RWPE1 (cell line): ENCODE measurements at regions not wholly inside any gene's neighbourhood (a gene's known extent, or its start where the extent isn't known, plus 50 kb on each side); places are given as distances from the start of the nearest gene placed in this dataset.

Source experiments
- CTCF ChIA-PET: fragments of 350-600 bp; sonication (Branson Sonifier 250); formaldehyde crosslinking; extraction: SDS; loops from one replicate; lab custom pipeline; 2021; lab: Yijun Ruan, JAX
- POLR2A ChIA-PET: fragments of 400-600 bp; formaldehyde crosslinking; extraction: SDS; loops from one replicate; lab custom pipeline; 2020; ENCODE audit warnings: antibody characterized with exemption; ENCODE audit not compliant: low non-redundant PET; lab: Yijun Ruan, JAX
- DNase-seq: peaks from one replicate; pipeline ENCODE4 v3.0.0; 2012; ENCODE audit warnings: low spot score
- H3K27ac ChIP-seq: fragments of 450-650 bp; 2 replicates; pipeline ENCODE4 v1.5.1; 2017
- TF ChIP-seq, protein P1 (sequence below): fragments of 450-650 bp; conservative IDR thresholded peaks from 2 replicates; pipeline ENCODE4 v1.5.1; 2017; ENCODE audit warnings: low read depth, mild to moderate bottlenecking

DNA sequence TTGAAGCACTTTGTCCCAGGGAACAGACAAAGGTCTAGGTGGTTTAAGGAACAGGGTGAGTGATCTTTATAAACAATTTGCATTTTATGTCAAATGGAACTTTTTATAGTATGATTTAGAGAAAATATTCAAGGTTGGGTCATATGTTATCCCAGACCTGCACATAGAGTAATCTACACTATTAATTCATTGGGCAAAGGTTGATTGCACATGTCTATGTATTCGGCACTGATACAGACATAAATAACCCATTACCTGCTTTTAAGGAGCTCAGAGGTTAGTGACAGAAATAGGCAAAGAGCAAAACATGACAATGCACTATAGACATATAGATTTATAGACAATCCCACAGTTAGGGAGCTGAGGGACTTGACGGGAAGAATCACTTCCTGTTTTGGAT is 141.5 kb upstream of the UBASH3B start:
- DNase-seq: no peak
- H3K27ac ChIP-seq: no peak overlapping the region
- CTCF ChIA-PET: interaction anchor here (0.7 kb wide), 1 partner anchor 670 kb away, joined by 3 read pairs; no protein-coding TSS in a partner anchor
- TF ChIP-seq, protein P1, sequence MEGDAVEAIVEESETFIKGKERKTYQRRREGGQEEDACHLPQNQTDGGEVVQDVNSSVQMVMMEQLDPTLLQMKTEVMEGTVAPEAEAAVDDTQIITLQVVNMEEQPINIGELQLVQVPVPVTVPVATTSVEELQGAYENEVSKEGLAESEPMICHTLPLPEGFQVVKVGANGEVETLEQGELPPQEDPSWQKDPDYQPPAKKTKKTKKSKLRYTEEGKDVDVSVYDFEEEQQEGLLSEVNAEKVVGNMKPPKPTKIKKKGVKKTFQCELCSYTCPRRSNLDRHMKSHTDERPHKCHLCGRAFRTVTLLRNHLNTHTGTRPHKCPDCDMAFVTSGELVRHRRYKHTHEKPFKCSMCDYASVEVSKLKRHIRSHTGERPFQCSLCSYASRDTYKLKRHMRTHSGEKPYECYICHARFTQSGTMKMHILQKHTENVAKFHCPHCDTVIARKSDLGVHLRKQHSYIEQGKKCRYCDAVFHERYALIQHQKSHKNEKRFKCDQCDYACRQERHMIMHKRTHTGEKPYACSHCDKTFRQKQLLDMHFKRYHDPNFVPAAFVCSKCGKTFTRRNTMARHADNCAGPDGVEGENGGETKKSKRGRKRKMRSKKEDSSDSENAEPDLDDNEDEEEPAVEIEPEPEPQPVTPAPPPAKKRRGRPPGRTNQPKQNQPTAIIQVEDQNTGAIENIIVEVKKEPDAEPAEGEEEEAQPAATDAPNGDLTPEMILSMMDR: no peak
- POLR2A ChIA-PET: no interaction called here

DNA sequence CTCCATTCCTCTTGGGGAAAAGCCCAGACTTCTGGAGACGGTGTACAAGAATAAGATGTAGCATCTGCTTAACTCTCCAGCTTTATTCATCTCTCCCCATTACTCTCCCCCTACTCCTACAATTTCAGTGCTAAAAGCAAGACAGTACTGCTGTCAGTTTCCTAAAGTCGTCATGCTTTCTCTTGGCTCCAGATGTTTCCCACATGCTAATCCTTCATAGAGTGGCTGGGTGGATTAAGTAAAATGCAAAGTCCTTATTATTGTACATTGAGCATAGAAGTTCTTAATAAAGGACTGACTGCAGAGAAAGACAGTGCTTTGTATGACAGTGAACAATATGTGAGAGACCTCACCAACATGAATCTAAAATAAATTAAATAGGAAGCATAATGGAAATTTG is 142.2 kb upstream of the UBASH3B start:
- TF ChIP-seq, protein P1: no peak
- DNase-seq: no peak
- ChIA-PET CTCF (interaction anchor here (0.6 kb wide), 1 partner anchor 301 kb away, joined by 3 read pairs; no protein-coding TSS in a partner anchor), POLR2A (no interaction called here)
- H3K27ac ChIP-seq: no peak overlapping the region

DNA sequence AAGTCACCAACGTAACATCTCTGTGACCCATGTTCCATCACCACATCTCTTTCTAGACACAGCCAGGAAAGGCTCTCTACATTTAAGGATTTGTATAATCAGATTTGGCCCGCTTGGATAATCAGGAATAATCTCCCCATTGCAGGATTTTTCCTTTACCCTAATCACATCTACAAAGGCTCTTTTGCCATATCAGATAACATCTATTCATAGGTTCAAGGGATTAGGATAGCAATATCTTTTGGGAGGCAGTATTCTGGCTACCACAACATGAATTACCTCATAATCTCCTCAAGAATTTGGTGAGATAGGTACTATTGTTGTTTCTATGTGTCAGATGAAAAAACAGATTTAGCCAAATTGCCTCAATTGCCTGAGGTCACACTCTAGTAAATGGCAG is 142.8 kb upstream of the UBASH3B start:
- CTCF ChIA-PET: interaction anchor here (0.6 kb wide), 1 partner anchor 302 kb away, joined by 3 read pairs; no protein-coding TSS in a partner anchor

DNA sequence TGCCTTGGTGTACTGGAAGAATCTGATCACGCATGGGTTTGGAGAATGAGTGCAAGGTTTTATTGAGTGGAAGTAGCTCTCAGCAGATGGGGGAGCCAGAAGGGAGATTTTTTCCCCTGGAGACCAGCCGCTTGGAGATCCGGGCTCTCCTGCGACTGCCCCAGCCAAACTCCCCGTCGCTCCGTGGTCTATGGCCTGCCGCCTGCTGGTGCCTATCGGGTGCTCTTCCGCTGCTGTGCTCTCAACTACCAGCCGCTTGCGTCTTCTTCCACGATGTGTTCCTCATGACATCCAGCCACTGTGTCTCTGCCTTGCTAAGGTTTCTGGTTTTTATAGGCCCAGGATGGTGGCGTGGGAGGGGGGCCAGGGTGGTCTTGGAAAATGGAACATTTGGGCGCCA is 145.6 kb upstream of the UBASH3B start:
- no peak overlapping the region for H3K27ac ChIP-seq
- POLR2A ChIA-PET: no interaction called here
- CTCF ChIA-PET: interaction anchor here (0.7 to 1.0 kb wide), 2 partner anchors 855 to 919 kb away, joined by 3 to 6 read pairs; no protein-coding TSS in a partner anchor
- DNase-seq: no peak
- TF ChIP-seq, protein P1: no peak

More for the DNA sequence above, 142.8 kb upstream of the UBASH3B start:
- H3K27ac ChIP-seq: no peak overlapping the region
- TF ChIP-seq, protein P1: no peak
- no peak for DNase-seq
- POLR2A ChIA-PET: no interaction called here

DNA sequence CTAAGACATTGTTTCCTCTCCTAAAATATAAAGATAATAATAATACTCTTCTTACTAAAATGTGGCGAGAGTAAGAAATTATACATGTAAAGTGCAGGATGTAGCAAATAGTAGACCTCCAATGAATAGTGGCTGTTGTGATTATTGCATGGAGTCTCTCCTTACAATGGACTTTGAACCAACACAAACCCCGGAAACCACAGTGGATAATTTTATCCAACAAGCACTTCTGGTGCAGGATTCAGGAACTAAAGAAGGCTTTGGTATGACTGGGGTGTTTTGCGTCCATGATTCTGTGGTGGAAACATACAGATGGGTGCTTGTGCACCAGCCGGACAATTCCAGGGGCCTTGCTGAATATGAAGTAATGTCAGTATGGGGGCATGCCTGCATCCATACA is 146.4 kb upstream of the UBASH3B start:
- ChIA-PET POLR2A (no interaction called here), CTCF (interaction anchor here (1.0 kb wide), 1 partner anchor 854 kb away, joined by 3 read pairs; no protein-coding TSS in a partner anchor)
- no peak for DNase-seq
- TF ChIP-seq, protein P1: no peak
- no peak overlapping the region for H3K27ac ChIP-seq

DNA sequence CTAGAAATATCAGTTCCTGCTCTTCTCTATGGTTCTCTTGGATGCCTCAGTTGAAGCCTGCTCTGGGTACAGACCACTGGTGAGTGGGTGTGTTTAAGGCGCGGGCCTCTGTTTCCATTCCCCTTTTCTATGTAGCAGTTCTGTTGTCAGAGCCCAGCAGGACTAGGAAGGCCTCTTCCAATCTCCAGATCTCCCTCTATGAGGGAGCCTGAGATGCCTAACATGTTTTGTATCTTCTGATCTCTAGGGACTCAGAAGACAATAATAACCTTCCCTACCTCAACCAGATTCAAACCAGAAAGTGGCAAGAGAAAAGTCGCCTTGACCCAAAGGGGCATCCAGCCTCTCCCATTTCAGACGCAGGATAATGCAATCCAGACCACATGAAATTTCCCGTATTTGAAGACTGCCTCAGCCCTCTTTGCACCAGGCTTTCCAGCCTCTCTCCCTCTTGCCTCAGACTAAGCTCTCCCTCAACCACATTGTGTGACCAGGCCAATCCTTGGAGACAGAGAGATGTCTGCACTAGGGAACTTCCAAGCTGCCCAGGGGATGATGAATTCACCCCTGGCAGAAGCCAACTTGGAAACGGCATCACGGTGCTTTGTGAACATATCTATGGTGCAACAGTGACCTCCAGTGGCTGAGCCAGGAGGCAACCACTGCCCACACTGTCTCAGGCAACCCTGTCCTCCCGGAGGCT is 150.1 kb upstream of the UBASH3B start:
- TF ChIP-seq, protein P1: peak; percentile 81
- peak; percentile 80 for DNase-seq
- no peak overlapping the region for H3K27ac ChIP-seq
- CTCF ChIA-PET: interaction anchor here (0.5 to 1.9 kb wide), 21 partner anchors 11 to 1186 kb away, joined by 3 to 19 read pairs (median 3); no protein-coding TSS in a partner anchor
- POLR2A ChIA-PET: interaction anchor here (0.7 kb wide), 1 partner anchor 1188 kb away, joined by 5 read pairs; no protein-coding TSS in a partner anchor
